Neural cell (in vitro differentiated cells): ENCODE measurements at regions not wholly inside any gene's neighbourhood (a gene's known extent, or its start where the extent isn't known, plus 50 kb on each side); places are given as distances from the start of the nearest gene placed in this dataset.

ENCODE experiments used
- H2AFZ ChIP-seq: fragments of 200-600, 300-800 bp; sonication (generic), shearing (Covaris generic); 2 replicates; pipeline ENCODE4 v1.6.0; 2014; ENCODE audit warnings: low read depth, mild to moderate bottlenecking, antibody characterized with exemption, low read length, moderate library complexity
- H3F3A ChIP-seq: fragments of 200-600 bp; shearing (Covaris generic); 2 replicates; pipeline ENCODE4 v1.6.1; 2016; ENCODE audit warnings: mild to moderate bottlenecking, moderate library complexity, mixed read lengths, antibody characterized with exemption, low read length; ENCODE audit not compliant: insufficient read depth, poor library complexity, severe bottlenecking
- H3K27ac ChIP-seq: fragments of 200-600, 300-800 bp; sonication (generic), shearing (Covaris generic); 2 replicates; pipeline ENCODE4 v1.5.1; 2014; ENCODE audit warnings: mild to moderate bottlenecking, low read length, moderate library complexity
- H3K27me3 ChIP-seq: fragments of 300-800, 200-600 bp; sonication (generic), shearing (Covaris generic); 2 replicates; pipeline ENCODE4 v1.6.0; 2014; ENCODE audit warnings: mild to moderate bottlenecking, low read depth, low read length, moderate library complexity; ENCODE audit not compliant: insufficient read depth
- H3K36me3 ChIP-seq: fragments of 300-800, 200-600 bp; sonication (generic), shearing (Covaris generic); 2 replicates; pipeline ENCODE4 v1.5.1; 2014; ENCODE audit warnings: mild to moderate bottlenecking, antibody characterized with exemption, low read length, moderate library complexity; ENCODE audit not compliant: insufficient read depth
- H3K4me2 ChIP-seq: fragments of 300-800, 200-600 bp; sonication (generic), shearing (Covaris generic); 2 replicates; pipeline ENCODE4 v1.6.0; 2014; ENCODE audit warnings: mild to moderate bottlenecking, low read length
- H3K4me3 ChIP-seq: fragments of 300-800, 200-600 bp; sonication (generic), shearing (Covaris generic); 2 replicates; pipeline ENCODE4 v1.5.1; 2014; ENCODE audit warnings: mild to moderate bottlenecking, low read length, moderate library complexity
- H3K79me2 ChIP-seq: fragments of 200-600 bp; shearing (Covaris generic); replicated peaks from 2 replicates; pipeline ENCODE4 v1.6.0; 2014; ENCODE audit warnings: mild to moderate bottlenecking, low read length, moderate library complexity; ENCODE audit not compliant: insufficient read depth
- H3K9ac ChIP-seq: fragments of 300-800, 200-600 bp; sonication (generic), shearing (Covaris generic); 2 replicates; pipeline ENCODE4 v1.6.1; 2016; ENCODE audit warnings: mild to moderate bottlenecking, low read length, mixed read lengths
- H3K9me2 ChIP-seq: fragments of 200-600 bp; shearing (Covaris generic); 2 replicates; pipeline ENCODE4 v1.6.1; 2016; ENCODE audit warnings: mild to moderate bottlenecking, low read length, mixed read lengths; ENCODE audit not compliant: insufficient read depth
- H3K9me3 ChIP-seq: fragments of 200-600, 300-800 bp; sonication (generic), shearing (Covaris generic); 2 replicates; pipeline ENCODE4 v1.6.1; 2016; ENCODE audit warnings: mild to moderate bottlenecking, mixed run types, low read length, moderate library complexity, mixed read lengths
- H4K20me1 ChIP-seq: fragments of 200-600 bp; shearing (Covaris generic); 2 replicates; pipeline ENCODE4 v1.6.1; 2016; ENCODE audit warnings: mild to moderate bottlenecking, mixed run types; ENCODE audit not compliant: insufficient read depth
- CTCF ChIP-seq: fragments of 450-650 bp; IDR thresholded peaks from 2 replicates; pipeline ENCODE4 v1.5.1; 2014; ENCODE audit warnings: antibody characterized with exemption, mild to moderate bottlenecking, moderate library complexity; ENCODE audit not compliant: poor library complexity, severe bottlenecking
- EP300 ChIP-seq: fragments of 450-650 bp; conservative IDR thresholded peaks from 2 replicates; pipeline ENCODE4 v1.6.1; 2014; ENCODE audit warnings: antibody characterized with exemption, mild to moderate bottlenecking, moderate library complexity; ENCODE audit not compliant: poor library complexity, severe bottlenecking
- EZH2 ChIP-seq: fragments of 200-600, 300-800 bp; shearing (Covaris generic), sonication (generic); IDR thresholded peaks from 2 replicates; pipeline ENCODE4 v1.6.1; 2014; ENCODE audit warnings: antibody characterized with exemption, low read length, borderline replicate concordance, mild to moderate bottlenecking; ENCODE audit not compliant: insufficient read depth, poor library complexity, severe bottlenecking
- MXI1 ChIP-seq: fragments of 450-650 bp; conservative IDR thresholded peaks from 2 replicates; pipeline ENCODE4 v1.6.1; 2014; ENCODE audit warnings: antibody characterized with exemption, mild to moderate bottlenecking; ENCODE audit not compliant: poor library complexity, severe bottlenecking
- POLR2AphosphoS5 ChIP-seq: IDR thresholded peaks from 2 replicates; pipeline ENCODE4 v1.6.1; 2012
- RAD21 ChIP-seq: fragments of 450-650 bp; conservative IDR thresholded peaks from 2 replicates; pipeline ENCODE4 v1.6.1; 2014; ENCODE audit warnings: antibody characterized with exemption, mild to moderate bottlenecking, moderate library complexity
- SMC3 ChIP-seq: fragments of 450-650 bp; conservative IDR thresholded peaks from 2 replicates; pipeline ENCODE4 v1.6.1; 2014; ENCODE audit warnings: antibody characterized with exemption, mild to moderate bottlenecking, moderate library complexity; ENCODE audit not compliant: poor library complexity
- TAF1 ChIP-seq: IDR thresholded peaks from 2 replicates; pipeline ENCODE4 v1.6.1; 2012; ENCODE audit warnings: low read depth
- TF ChIP-seq, protein P1 (sequence below): IDR thresholded peaks from 2 replicates; pipeline ENCODE4 v1.6.1; 2012; ENCODE audit warnings: borderline replicate concordance

GRCh38 chr3:28906561-28907310 is 374.1 kb upstream of the RBMS3 start:
- TF ChIP-seq SMC3, result no peak
- TF ChIP-seq TAF1, result no peak
- TF ChIP-seq CTCF, result no peak
- no peak for TF ChIP-seq MXI1
- no peak for TF ChIP-seq POLR2AphosphoS5
- TF ChIP-seq, protein P1, sequence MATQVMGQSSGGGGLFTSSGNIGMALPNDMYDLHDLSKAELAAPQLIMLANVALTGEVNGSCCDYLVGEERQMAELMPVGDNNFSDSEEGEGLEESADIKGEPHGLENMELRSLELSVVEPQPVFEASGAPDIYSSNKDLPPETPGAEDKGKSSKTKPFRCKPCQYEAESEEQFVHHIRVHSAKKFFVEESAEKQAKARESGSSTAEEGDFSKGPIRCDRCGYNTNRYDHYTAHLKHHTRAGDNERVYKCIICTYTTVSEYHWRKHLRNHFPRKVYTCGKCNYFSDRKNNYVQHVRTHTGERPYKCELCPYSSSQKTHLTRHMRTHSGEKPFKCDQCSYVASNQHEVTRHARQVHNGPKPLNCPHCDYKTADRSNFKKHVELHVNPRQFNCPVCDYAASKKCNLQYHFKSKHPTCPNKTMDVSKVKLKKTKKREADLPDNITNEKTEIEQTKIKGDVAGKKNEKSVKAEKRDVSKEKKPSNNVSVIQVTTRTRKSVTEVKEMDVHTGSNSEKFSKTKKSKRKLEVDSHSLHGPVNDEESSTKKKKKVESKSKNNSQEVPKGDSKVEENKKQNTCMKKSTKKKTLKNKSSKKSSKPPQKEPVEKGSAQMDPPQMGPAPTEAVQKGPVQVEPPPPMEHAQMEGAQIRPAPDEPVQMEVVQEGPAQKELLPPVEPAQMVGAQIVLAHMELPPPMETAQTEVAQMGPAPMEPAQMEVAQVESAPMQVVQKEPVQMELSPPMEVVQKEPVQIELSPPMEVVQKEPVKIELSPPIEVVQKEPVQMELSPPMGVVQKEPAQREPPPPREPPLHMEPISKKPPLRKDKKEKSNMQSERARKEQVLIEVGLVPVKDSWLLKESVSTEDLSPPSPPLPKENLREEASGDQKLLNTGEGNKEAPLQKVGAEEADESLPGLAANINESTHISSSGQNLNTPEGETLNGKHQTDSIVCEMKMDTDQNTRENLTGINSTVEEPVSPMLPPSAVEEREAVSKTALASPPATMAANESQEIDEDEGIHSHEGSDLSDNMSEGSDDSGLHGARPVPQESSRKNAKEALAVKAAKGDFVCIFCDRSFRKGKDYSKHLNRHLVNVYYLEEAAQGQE, result no peak
- no peak for TF ChIP-seq EP300
- no peak for TF ChIP-seq EZH2
- TF ChIP-seq RAD21, result no peak

DNA sequence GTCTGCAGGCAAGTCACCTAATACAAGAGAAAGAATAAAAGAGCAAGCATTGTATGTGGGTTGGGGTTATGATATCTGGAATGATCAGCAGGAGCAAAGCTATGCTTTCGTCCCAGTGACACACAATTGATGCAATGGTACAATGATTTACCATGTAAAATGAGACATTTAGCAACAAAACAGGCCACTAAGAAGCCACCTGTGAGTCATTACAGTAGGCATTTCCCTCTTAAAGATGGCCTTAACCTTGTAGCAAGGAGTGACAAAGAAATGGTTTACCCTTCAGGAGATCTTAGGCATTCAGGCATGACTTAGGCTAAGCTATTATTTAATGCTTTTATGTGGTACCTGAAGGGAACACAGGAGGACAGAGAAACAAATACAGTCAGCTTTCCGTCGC is 373.3 kb upstream of the RBMS3 start:
- no peak overlapping the region for H3K4me2 ChIP-seq
- TF ChIP-seq POLR2AphosphoS5, result no peak
- TF ChIP-seq MXI1, result no peak
- TF ChIP-seq CTCF, result no peak
- TF ChIP-seq, protein P1, result no peak
- TF ChIP-seq TAF1, result no peak
- no peak for TF ChIP-seq RAD21
- no peak for TF ChIP-seq EZH2
- TF ChIP-seq SMC3, result no peak
- no peak for TF ChIP-seq EP300
- H3F3A ChIP-seq, result no peaks in the 10 kb centered on the region
- no peak overlapping the region for H3K27ac ChIP-seq
- no peaks in the 10 kb centered on the region for H3K9me2 ChIP-seq
- no peaks in the 10 kb centered on the region for H3K27me3 ChIP-seq
- H3K9ac ChIP-seq, result no peak overlapping the region
- H3K9me3 ChIP-seq, result no peaks in the 10 kb centered on the region
- no peaks in the 10 kb centered on the region for H3K36me3 ChIP-seq
- H3K79me2 ChIP-seq, result no peaks in the 10 kb centered on the region
- H4K20me1 ChIP-seq, result no peaks in the 10 kb centered on the region
- H3K4me3 ChIP-seq, result no peak overlapping the region
- no peak overlapping the region for H2AFZ ChIP-seq

More at GRCh38 chr3:28906561-28907310, 374.1 kb upstream of the RBMS3 start:
- no peaks in the 10 kb centered on the region for H3K9me2 ChIP-seq
- H4K20me1 ChIP-seq, result no peaks in the 10 kb centered on the region
- H3K4me2 ChIP-seq, result no peak overlapping the region
- H3F3A ChIP-seq, result no peaks in the 10 kb centered on the region
- H3K4me3 ChIP-seq, result no peak overlapping the region
- H3K9me3 ChIP-seq, result no peaks in the 10 kb centered on the region
- no peak overlapping the region for H2AFZ ChIP-seq
- H3K36me3 ChIP-seq, result no peaks in the 10 kb centered on the region
- no peaks in the 10 kb centered on the region for H3K79me2 ChIP-seq
- H3K27me3 ChIP-seq, result no peaks in the 10 kb centered on the region
- H3K9ac ChIP-seq, result no peak overlapping the region
- no peak overlapping the region for H3K27ac ChIP-seq
